NCI-H82 treated with DMSO at 0.1 percent for 48 hours (cell line): ENCODE measurements at regions not wholly inside any gene's neighbourhood (a gene's known extent, or its start where the extent isn't known, plus 50 kb on each side); places are given as distances from the start of the nearest gene placed in this dataset.
"Not testable (repeated sequence)": the region's sequence is repeated elsewhere in the genome, so short reads cannot be mapped to it uniquely, and the experiment has no call there.

ENCODE experiments used
- DNase-seq: peaks from one replicate; lab custom pipeline; 2025; ENCODE audit not compliant: unreplicated experiment; lab: John Stamatoyannopoulos, UW

GRCh38 chr7:41437257-41438196, 265.4 kb downstream of the INHBA start:
- DNase-seq: no peak

DNA sequence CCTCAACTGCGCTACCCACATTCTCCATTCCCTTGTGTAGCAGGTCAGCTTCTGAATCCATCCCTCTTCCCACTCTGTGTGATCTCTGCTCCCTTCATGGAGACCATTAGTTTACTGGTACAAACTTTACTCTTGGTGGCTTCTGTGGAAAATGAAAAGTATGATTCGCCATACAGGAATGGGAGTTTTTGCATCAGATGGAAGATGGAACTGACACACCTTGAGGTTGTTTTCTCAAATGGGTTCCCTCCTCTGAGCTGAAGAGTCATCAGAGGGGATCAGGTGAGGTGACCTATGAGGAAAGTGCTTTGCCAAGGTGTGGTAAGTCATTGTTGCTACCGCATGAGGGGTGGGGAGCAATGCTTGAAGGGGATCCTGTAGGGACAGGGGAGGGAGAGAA, 266.8 kb downstream of the INHBA start:
- DNase-seq: no peak

- DNase-seq: not testable (repeated sequence)
Measured at GRCh38 chr7:41435020-41435419, 267.9 kb downstream of the INHBA start.

GRCh38 chr7:41431671-41432070, 271.2 kb downstream of the INHBA start:
- no peak for DNase-seq

DNA sequence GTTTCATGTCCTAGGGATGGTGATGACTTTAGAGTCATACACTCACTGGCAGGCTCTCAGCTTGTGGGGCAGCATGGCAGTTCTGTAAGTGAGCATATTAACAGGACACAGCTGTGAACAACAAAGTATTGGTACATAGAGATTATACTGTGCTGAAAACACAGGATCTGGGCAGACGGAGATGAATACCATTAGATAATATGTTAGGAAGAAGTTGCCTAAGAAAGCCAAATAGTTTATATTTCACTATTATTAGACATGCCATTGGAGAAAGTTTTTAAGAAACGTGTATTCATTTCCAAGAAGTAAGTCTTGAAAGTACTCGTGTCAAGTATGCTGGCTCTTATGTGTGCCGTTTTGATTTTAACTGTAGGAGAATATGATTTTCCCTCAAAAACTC, 274.5 kb downstream of the INHBA start:
- DNase-seq: no peak

GRCh38 chr7:41425926-41426325, 277.0 kb downstream of the INHBA start:
- no peak for DNase-seq

DNA sequence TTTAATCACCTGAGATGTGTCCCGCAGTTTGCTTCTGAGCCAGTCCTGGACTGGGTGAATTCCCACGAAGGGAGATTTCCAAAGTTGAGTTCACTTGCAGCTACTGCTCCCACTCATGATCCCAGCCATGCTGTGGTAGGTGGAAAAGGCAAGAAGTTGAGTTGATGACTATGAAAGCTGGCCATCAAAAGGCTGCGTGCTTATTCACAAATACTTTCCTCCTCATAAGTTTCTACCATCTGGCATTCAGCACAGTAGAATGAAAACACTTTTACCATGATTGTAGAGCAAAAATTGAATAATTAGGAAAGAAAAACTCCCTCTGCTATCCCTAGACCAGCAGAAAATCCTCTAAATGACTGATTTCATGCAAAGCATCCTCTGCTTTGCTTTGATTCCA, 281.8 kb downstream of the INHBA start:
- DNase-seq: no peak

DNA sequence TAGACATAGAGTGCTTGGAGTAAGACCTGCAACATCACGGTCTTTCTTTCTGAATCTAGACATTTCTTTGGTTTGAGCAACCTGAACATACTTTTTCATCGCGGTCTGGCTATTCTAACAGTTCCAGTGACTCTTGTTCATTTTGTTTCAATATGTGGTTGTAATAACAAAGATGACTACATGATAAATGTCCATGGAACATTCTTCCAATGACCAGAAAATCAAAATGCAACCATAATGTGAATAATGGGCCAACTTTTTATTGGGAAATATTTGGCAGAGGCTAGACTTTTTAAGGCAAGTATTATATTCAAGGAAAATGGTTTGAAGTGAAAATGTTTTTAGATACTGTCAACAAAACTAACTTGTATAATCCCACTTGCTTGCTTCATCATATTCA, 282.5 kb downstream of the INHBA start:
- no peak for DNase-seq

- no peak for DNase-seq
Measured at GRCh38 chr7:41418337-41418736, 284.6 kb downstream of the INHBA start.

DNA sequence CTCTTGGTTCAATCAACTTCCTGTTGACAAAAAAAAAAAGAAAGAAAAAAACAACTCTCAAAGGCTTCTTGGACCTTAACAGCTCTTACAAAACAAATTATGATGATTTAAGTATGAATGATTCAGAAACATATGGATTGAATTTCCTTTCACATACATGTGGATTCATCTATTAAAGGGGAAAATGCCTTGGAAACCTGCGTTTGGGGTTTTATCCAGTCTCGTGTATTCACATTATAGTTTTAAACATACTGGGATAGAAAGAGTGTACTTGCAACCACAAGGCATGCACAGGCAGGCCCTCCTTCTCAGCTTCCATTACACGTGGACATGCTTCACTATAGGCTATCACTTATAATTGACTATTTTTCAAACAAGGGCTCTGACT, 286.7 kb downstream of the INHBA start:
- DNase-seq: no peak

- DNase-seq: no peak
Measured at GRCh38 chr7:41415471-41416207, 287.3 kb downstream of the INHBA start.

DNA sequence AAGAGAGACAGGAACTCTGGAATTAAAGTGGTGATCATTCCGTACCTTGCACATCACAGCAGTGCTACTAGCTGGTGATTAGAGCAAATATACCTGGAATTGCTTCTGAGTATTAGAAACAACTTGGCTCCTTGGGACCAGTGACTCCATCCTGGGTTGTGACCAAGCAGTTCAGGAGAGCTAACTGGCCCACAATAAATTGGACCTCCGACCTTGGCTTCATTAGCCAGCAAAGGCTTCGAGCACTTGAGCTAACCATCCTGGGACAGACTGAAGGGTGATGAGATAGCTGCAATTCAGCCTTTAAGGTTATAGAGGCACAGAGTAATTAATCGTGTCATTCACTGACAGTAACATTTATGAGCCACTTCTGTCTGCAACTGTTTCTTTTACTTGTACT, 287.8 kb downstream of the INHBA start:
- DNase-seq: no peak

DNA sequence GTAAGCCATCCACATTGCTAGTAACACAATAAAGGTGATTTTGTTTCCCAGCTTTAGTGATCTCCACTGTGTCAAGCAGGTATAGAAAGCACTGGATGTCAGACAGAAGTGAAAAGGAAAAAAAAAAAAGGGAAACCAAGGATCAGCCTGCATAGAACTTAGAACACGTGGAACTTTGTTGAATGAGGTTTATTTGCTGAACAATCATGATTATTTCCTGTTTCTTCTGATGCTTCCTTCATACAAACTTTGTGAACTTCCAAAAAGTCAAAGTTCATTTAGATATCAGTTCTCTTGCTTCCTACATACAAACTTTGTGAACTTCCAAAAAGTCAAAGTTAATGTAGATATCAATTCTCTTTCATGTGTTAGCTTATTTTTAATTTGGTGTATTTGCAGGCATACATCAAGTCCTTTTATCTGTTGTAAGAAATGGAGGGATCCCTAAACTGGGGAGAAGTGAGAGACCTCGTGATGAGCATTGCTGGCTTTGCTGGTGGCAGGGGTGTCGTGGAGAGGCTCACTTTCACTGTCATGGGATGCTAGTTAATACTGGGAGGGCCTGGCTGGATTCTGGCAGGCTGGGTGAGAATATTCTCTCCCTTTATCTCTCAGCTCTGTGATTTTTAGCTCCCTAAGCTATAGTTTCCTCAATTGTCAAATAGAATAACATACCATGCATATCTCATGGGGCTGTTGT, 298.4 kb downstream of the INHBA start:
- DNase-seq: no peak

GRCh38 chr7:41403291-41403690, 299.6 kb downstream of the INHBA start:
- no peak for DNase-seq

- no peak for DNase-seq
Measured at GRCh38 chr7:41401833-41402232, 301.1 kb downstream of the INHBA start.

DNA sequence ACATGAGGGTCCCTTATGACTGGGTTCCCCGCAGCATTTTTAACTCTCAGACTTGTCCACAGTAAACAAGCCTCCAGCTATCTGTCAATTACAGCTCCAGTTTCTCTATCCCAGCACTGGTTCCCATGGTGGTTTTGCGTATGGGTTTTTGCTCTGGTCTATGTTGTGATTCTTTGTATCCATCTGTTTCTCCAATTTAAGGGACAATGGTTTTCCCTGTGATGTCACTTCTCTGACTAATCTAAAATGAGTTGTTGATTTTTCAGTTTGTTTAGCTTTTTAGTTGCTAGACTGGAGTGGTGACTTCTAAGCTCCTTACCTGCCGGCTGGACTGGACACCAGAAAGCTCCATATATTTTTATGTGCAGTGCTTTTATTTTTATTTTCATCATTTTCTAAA, 303.7 kb downstream of the INHBA start:
- no peak for DNase-seq

GRCh38 chr7:41391818-41392217, 311.1 kb downstream of the INHBA start:
- no peak for DNase-seq

DNA sequence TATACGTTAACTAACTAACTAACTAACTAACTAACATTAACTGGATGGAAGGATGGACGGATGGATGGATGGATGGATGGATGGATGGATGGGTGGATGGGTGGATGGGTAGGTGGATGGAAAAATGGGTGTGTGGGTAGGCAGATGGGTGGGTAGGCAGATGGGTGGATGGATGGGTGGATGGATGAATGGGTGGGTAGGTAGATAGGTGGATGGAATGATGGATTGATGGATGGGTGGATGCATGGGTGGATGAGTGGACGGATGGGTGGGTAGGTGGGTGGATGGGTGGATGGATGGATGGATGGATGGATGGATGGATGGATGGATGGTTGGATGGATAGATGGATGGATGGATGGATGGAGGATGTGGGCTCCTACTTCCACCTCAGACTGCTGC, 314.0 kb downstream of the INHBA start:
- not testable (repeated sequence) for DNase-seq

DNA sequence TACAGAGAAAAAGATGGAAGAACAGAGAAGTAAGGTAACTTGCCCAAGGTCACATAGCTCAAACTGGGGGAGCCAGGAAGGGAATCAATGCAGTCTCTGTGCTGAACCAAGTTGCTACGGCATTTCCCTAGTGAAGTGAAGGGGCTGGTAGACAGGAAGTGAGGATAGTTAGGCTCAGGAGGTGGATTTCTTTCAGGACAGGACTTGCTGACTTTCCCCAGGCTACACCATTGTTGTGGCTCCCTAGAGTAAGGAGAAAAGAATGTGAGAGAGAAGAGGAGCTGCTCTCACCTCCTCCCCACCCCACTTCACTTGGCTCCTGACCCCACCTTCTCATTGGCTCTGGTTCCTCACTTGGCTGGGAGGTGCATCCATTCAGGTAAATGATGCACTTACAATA, 316.9 kb downstream of the INHBA start:
- no peak for DNase-seq

GRCh38 chr7:41384418-41384817, 318.5 kb downstream of the INHBA start:
- no peak for DNase-seq

DNA sequence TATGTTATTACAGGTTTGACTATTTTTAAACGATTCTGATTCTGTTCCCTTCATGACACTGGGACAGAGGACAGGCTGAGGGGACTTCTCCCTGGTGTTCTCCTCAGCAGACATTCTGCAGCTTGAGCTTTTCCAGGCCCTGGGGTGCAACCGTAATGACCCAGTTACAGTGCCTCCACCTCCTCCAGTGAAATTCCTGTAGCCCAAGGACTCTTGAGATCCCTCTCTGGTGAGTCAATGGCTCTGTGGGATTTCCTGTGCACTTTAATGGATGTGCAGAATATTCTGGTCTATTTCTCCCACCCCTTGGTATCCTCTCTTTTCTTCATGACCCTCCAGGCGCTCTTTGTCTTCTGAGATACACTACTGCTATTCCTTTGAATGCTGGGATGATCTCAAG, 319.3 kb downstream of the INHBA start:
- DNase-seq: no peak

- no peak for DNase-seq
Measured at GRCh38 chr7:41378156-41378555, 324.7 kb downstream of the INHBA start.
